HepG2 (cell line): ENCODE measurements at regions not wholly inside any gene's neighbourhood (a gene's known extent, or its start where the extent isn't known, plus 50 kb on each side); places are given as distances from the start of the nearest gene placed in this dataset.

Source experiments
- AHDC1 ChIP-seq: sonication (generic); formaldehyde crosslinking; IDR thresholded peaks from 2 replicates; pipeline ENCODE4 v1.5.1; 2020; ENCODE audit warnings: mild to moderate bottlenecking, missing genetic modification reagents, borderline replicate concordance
- CBX5 ChIP-seq: sonication (generic); formaldehyde crosslinking; IDR thresholded peaks from 2 replicates; pipeline ENCODE4 v1.4.0; 2020; ENCODE audit warnings: missing genetic modification reagents, borderline replicate concordance
- CHD2 ChIP-seq: IDR thresholded peaks from 2 replicates; pipeline ENCODE4 v1.6.1; 2011; ENCODE audit warnings: low read depth, low read length, improper control_type of control experiment
- E2F5 ChIP-seq: sonication (generic); formaldehyde crosslinking; conservative IDR thresholded peaks from 2 replicates; pipeline ENCODE4 v1.4.0; 2020; ENCODE audit warnings: missing genetic modification reagents
- EZH2 ChIP-seq: conservative IDR thresholded peaks from 2 replicates; pipeline ENCODE4 v1.6.1; 2012; ENCODE audit warnings: mild to moderate bottlenecking, low read depth, low read length, moderate library complexity
- RNF219 ChIP-seq: sonication (generic); formaldehyde crosslinking; IDR thresholded peaks from 2 replicates; pipeline ENCODE4 v1.5.0; 2020; ENCODE audit warnings: mild to moderate bottlenecking, missing genetic modification reagents
- ZFYVE20 ChIP-seq: sonication (generic); formaldehyde crosslinking; IDR thresholded peaks from 2 replicates; pipeline ENCODE4 v1.8.0; 2023; ENCODE audit warnings: low read depth, mild to moderate bottlenecking, moderate library complexity, missing genetic modification reagents, borderline replicate concordance
- ZNF260 ChIP-seq: sonication (generic); formaldehyde crosslinking; IDR thresholded peaks from 2 replicates; pipeline ENCODE4 v1.4.0; 2020; ENCODE audit warnings: missing genetic modification reagents, low read depth, mild to moderate bottlenecking, borderline replicate concordance
- ZNF282 ChIP-seq: fragments of 450-650 bp; IDR thresholded peaks from 2 replicates; pipeline ENCODE4 v1.6.1; 2018; ENCODE audit not compliant: partially characterized antibody
- ZNF431 ChIP-seq: sonication (generic); formaldehyde crosslinking; IDR thresholded peaks from 2 replicates; pipeline ENCODE4 v1.9.0; 2022; ENCODE audit warnings: missing genetic modification reagents, low read depth, mild to moderate bottlenecking, borderline replicate concordance
- ZNF512B ChIP-seq: sonication (generic); formaldehyde crosslinking; IDR thresholded peaks from 2 replicates; pipeline ENCODE4 v1.5.1; 2020; ENCODE audit warnings: missing genetic modification reagents, mild to moderate bottlenecking, borderline replicate concordance

- TF ChIP-seq AHDC1 (CRISPR knock-in tag) (no peak), E2F5 (CRISPR knock-in tag) (no peak), ZNF431 (CRISPR knock-in tag) (no peak), ZNF512B (no peak), RNF219 (CRISPR knock-in tag) (no peak), ZFYVE20 (no peak), EZH2 (no peak), CBX5 (CRISPR knock-in tag) (no peak), ZNF260 (no peak), ZNF282 (no peak), CHD2 (no peak)
Observed at GRCh38 chr6:41448256-41448655, 97.9 kb upstream of the FOXP4 start (continued).
